Fibroblast of the aortic adventitia (primary cell): ENCODE measurements at regions not wholly inside any gene's neighbourhood (a gene's known extent, or its start where the extent isn't known, plus 50 kb on each side); places are given as distances from the start of the nearest gene placed in this dataset.

Experiments
- DNase-seq: peaks from one replicate; pipeline ENCODE4 v3.0.0-alpha.2; 2010; ENCODE audit warnings: low read depth
- H3K4me3 ChIP-seq: 2 replicates; pipeline ENCODE4 v1.5.1; 2011; ENCODE audit warnings: low read depth, mild to moderate bottlenecking, control low read depth, low read length, moderate library complexity
- CTCF ChIP-seq: IDR thresholded peaks from 2 replicates; pipeline ENCODE4 v1.5.1; 2011; ENCODE audit warnings: mild to moderate bottlenecking, low read length, control low read depth, inconsistent platforms; ENCODE audit not compliant: insufficient read depth

DNA sequence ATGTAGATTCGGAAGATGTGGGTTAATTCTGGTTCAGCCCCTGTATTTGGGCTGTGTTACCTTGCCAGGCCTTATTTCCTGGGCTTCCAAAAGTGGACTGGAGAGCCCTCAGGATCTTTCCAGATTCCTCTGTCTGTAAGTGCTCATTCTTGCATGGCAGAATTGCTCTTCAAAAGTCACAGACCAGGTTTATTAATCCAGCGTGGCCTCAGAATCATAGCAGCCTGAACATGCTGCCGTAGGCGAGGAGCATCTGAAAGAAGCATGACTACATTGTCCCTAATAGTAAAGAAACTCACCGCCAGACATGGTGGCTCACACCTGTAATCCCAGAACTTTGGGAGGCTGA, 307.8 kb downstream of the GADD45G start:
- TF ChIP-seq CTCF: no peak
- DNase-seq: no peak
- H3K4me3 ChIP-seq: no peak overlapping the region

DNA sequence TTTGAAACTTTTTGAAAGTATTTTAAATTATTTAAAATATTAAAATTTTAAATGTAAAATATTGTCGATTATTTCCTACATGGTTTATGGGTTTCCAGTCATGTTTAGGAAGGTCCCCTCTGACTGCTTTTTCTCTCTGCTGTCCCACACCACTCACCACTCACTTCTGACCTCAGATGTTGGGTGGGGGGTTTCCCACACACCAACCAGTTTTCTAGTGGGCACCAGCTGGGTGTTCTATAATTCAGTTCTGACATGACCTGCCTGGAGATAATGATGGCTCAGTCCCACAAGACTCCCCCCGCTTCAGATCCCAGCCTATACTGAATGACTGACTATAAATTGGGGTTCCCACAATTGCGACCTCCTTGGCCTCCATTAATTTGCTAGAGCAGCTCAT, 310.4 kb downstream of the GADD45G start:
- no peak for DNase-seq

DNA sequence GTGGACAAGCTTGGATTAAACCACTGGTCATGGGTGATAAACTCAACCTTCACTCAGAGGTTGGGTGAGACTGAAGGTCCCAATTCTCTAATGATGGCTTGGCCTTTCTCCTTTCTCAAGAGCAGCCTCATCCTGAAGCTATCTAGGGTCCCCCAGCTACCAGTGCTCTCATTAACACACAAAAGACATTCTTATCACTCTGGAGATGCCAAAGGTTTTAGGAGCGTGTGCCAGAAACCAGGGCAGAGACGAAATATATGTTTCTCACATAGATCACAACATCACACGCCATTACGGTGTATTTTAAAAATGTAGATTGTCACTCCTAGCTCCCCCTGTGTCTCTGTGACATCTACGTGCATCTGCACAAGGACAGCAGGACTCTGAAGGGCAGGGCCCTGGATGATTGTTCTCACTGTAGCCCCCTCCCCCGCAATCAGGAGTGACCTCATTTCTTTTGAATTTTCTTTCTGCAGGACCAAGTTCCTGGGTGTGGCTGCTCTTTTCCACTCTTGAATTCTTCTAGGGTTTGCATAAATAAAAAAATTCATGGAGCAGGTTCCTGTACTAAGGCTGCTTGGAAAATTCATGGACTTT, 311.3 kb downstream of the GADD45G start:
- DNase-seq: no peak
- TF ChIP-seq CTCF: no peak
- no peak overlapping the region for H3K4me3 ChIP-seq

More for the DNA sequence above, 310.4 kb downstream of the GADD45G start:
- no peak overlapping the region for H3K4me3 ChIP-seq
- TF ChIP-seq CTCF: no peak

GRCh38 chr9:89917861-89918260, 313.0 kb downstream of the GADD45G start:
- TF ChIP-seq CTCF: no peak
- no peak for DNase-seq

DNA sequence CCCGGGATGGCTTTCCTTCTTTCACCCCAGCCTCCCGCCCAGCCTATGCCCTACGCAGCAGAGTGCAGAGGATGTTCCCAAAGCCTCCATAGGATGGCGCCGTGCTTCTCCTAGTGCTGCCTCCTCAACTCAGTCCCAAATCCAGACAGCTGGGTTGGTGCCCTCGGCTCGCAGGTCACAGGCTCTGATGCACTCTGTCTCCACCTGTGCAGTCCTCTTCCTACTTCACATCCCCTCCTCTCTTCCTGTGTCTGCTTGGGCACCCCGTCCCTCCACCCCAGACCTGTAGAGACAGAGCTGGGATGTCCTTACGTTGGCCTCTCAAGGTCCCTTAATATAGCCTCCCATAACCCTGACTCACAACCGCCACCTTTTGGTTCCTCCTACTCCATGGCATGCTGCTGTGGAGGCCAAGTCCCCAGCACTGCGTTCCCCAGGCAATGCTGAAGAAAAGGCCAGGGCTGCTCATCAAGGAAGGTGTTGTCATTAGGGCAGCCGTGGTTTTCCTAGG, 314.4 kb downstream of the GADD45G start:
- H3K4me3 ChIP-seq: no peak overlapping the region
- TF ChIP-seq CTCF: no peak
- DNase-seq: no peak

More at GRCh38 chr9:89917861-89918260, 313.0 kb downstream of the GADD45G start:
- no peak overlapping the region for H3K4me3 ChIP-seq

DNA sequence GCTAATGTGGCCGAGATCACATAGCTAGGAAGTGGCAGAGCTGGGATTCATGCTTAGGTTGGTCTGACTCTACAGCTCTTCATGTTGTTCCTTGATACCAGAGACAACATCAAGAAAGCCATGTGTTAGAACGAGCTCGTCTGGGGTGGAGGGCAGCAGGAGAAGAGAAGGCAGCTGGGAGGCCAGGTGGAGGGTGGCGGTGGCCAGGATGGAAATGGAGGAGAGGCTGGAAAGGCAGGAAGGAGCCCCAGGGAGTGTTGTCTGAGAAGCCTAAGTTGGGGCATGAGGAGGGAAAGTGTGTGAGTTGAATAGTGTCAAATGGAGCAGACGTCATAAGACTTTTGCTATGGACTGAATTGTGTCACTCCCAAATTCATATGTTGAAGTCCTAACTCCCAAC, 315.3 kb downstream of the GADD45G start:
- H3K4me3 ChIP-seq: no peak overlapping the region
- TF ChIP-seq CTCF: no peak
- no peak for DNase-seq

DNA sequence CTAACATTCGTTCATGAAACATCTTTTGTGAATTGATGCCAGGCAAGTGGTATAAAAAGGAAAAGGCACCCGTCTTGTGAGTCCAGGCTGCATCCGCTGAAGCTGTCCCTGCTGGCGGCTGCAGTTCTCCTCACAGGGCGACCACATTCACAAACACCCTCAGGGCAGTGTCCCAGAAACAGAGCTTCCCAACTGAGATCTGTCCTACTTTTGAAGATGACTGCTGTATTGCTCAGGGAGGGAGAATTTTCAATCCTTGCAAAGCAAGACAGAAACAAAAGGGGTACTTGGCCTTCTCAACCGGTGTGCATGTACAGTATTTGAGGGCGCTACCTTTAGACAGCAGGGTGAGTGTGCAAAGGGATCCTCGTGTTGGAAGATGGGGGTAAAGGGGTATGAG, 316.1 kb downstream of the GADD45G start:
- DNase-seq: no peak
- no peak for TF ChIP-seq CTCF
- H3K4me3 ChIP-seq: no peak overlapping the region
